HepG2 (cell line): ENCODE measurements at regions not wholly inside any gene's neighbourhood (a gene's known extent, or its start where the extent isn't known, plus 50 kb on each side); places are given as distances from the start of the nearest gene placed in this dataset.

ENCODE experiments used
- ELF1 ChIP-seq: sonication (generic); formaldehyde crosslinking; IDR thresholded peaks from 2 replicates; pipeline ENCODE4 v1.4.0; 2020; ENCODE audit warnings: missing genetic modification reagents
- GTF3A ChIP-seq: sonication (generic); formaldehyde crosslinking; conservative IDR thresholded peaks from 2 replicates; pipeline ENCODE4 v1.4.0; 2020; ENCODE audit warnings: mild to moderate bottlenecking, missing genetic modification reagents
- PLRG1 ChIP-seq: fragments of 450-650 bp; conservative IDR thresholded peaks from 2 replicates; pipeline ENCODE4 v1.6.1; 2016
- ZNF224 ChIP-seq: sonication (generic); formaldehyde crosslinking; IDR thresholded peaks from 2 replicates; pipeline ENCODE4 v1.5.0; 2020; ENCODE audit warnings: mild to moderate bottlenecking, missing genetic modification reagents
- ZNF33A ChIP-seq: sonication (generic); formaldehyde crosslinking; IDR thresholded peaks from 2 replicates; pipeline ENCODE4 v1.5.1; 2020; ENCODE audit warnings: missing genetic modification reagents, mild to moderate bottlenecking, moderate library complexity, borderline replicate concordance
- ZNF724P ChIP-seq: sonication (generic); formaldehyde crosslinking; IDR thresholded peaks from 2 replicates; pipeline ENCODE4 v1.8.0; 2022; ENCODE audit warnings: missing genetic modification reagents, borderline replicate concordance
- ZNF746 ChIP-seq: sonication (generic); formaldehyde crosslinking; IDR thresholded peaks from 2 replicates; pipeline ENCODE4 v1.8.0; 2022; ENCODE audit warnings: mild to moderate bottlenecking, missing genetic modification reagents
- TF ChIP-seq, protein P1 (sequence below): sonication (generic); formaldehyde crosslinking; IDR thresholded peaks from 2 replicates; pipeline ENCODE4 v1.4.0; 2020; ENCODE audit warnings: missing genetic modification reagents
- TF ChIP-seq, protein P2 (sequence below): sonication (generic); formaldehyde crosslinking; IDR thresholded peaks from 2 replicates; pipeline ENCODE4 v1.4.0; 2020; ENCODE audit warnings: missing genetic modification reagents
- TF ChIP-seq, protein P3 (sequence below): sonication (generic); formaldehyde crosslinking; IDR thresholded peaks from 2 replicates; pipeline ENCODE4 v1.8.1; 2022; ENCODE audit warnings: mild to moderate bottlenecking, missing genetic modification reagents
- TF ChIP-seq, protein P4 (sequence below): sonication (generic); formaldehyde crosslinking; IDR thresholded peaks from 2 replicates; pipeline ENCODE4 v1.4.0; 2020; ENCODE audit warnings: missing genetic modification reagents, borderline replicate concordance

DNA sequence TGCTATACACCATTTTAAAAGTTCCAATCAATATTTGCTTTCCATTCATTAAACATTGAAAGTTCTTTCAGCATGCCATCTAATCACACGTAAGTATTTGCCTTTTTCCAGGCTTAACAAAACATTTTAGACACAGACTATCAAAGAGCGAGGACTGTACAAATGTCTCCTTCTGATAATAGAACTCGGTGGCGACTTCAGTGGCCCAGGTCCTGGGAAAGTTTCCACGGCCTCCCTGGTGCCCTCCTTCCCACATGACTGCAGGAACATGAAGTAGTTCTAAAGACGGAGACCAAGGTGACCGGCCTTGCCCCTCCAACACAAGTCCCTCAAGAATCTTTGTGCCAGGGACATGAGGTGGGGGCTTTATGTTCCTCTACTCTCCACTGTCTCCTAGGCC lies 174.6 kb upstream of the KBTBD8 start (continued):
- TF ChIP-seq, protein P1, sequence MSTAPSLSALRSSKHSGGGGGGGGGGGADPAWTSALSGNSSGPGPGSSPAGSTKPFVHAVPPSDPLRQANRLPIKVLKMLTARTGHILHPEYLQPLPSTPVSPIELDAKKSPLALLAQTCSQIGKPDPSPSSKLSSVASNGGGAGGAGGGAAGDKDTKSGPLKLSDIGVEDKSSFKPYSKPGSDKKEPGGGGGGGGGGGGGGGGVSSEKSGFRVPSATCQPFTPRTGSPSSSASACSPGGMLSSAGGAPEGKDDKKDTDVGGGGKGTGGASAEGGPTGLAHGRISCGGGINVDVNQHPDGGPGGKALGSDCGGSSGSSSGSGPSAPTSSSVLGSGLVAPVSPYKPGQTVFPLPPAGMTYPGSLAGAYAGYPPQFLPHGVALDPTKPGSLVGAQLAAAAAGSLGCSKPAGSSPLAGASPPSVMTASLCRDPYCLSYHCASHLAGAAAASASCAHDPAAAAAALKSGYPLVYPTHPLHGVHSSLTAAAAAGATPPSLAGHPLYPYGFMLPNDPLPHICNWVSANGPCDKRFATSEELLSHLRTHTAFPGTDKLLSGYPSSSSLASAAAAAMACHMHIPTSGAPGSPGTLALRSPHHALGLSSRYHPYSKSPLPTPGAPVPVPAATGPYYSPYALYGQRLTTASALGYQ (CRISPR knock-in tag), result no peak
- TF ChIP-seq PLRG1, result no peak
- TF ChIP-seq, protein P2, sequence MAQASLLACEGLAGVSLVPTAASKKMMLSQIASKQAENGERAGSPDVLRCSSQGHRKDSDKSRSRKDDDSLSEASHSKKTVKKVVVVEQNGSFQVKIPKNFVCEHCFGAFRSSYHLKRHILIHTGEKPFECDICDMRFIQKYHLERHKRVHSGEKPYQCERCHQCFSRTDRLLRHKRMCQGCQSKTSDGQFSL (CRISPR knock-in tag), result no peak
- TF ChIP-seq, protein P3, sequence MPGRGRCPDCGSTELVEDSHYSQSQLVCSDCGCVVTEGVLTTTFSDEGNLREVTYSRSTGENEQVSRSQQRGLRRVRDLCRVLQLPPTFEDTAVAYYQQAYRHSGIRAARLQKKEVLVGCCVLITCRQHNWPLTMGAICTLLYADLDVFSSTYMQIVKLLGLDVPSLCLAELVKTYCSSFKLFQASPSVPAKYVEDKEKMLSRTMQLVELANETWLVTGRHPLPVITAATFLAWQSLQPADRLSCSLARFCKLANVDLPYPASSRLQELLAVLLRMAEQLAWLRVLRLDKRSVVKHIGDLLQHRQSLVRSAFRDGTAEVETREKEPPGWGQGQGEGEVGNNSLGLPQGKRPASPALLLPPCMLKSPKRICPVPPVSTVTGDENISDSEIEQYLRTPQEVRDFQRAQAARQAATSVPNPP (CRISPR knock-in tag), result no peak
- no peak for TF ChIP-seq GTF3A (CRISPR knock-in tag)
- no peak for TF ChIP-seq ZNF724P (CRISPR knock-in tag)
- no peak for TF ChIP-seq ZNF33A (CRISPR knock-in tag)
- TF ChIP-seq, protein P4, sequence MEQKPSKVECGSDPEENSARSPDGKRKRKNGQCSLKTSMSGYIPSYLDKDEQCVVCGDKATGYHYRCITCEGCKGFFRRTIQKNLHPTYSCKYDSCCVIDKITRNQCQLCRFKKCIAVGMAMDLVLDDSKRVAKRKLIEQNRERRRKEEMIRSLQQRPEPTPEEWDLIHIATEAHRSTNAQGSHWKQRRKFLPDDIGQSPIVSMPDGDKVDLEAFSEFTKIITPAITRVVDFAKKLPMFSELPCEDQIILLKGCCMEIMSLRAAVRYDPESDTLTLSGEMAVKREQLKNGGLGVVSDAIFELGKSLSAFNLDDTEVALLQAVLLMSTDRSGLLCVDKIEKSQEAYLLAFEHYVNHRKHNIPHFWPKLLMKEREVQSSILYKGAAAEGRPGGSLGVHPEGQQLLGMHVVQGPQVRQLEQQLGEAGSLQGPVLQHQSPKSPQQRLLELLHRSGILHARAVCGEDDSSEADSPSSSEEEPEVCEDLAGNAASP, result no peak
- TF ChIP-seq ZNF746 (CRISPR knock-in tag), result no peak
- no peak for TF ChIP-seq ZNF224 (CRISPR knock-in tag)
- no peak for TF ChIP-seq ELF1
